ENCODE measurements at regions not wholly inside any gene's neighbourhood (a gene's known extent, or its start where the extent isn't known, plus 50 kb on each side); places are given as distances from the start of the nearest gene placed in this dataset.

DNA sequence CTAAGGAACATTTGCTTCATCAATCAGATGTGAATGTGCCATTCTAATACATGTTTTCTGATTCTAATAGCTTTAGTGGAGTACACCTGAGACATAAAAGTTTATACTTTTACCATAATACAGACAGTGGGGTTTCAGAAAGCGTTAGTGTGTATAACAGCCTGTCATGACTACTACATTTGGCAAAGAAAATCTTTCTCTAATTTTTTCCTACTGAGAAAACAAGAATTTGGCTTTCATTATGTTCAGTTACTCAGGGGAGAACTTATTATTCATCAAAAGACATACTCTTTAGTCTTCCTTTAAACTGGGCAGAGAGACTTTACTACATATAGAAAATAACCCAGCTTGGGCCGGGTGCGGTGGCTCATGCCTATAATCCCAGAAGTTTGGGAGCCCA is 104.9 kb downstream of the PCDH18 start:
- no peak overlapping the region for H3K27ac ChIP-seq (ENCODE audit: low read depth, low read length, poor library complexity, severe bottlenecking)
- no peaks in the 10 kb centered on the region for H3K36me3 ChIP-seq (ENCODE audit: insufficient read depth, low read length, poor library complexity, severe bottlenecking)
- no peaks in the 10 kb centered on the region for H3K27me3 ChIP-seq (replicated peaks; ENCODE audit: insufficient read depth, low read depth, low read length, poor library complexity)
- ChIA-PET POLR2A (ENCODE audit: low non-redundant PET) (no interaction called here), CTCF (no interaction called here)
- BruUV-seq (replicated peaks): no TSS peak
- TF ChIP-seq EZH2 (IDR thresholded peaks at IDR 0.05; ENCODE audit: borderline replicate concordance, low read depth, low read length, poor library complexity, severe bottlenecking): no peak
- TF ChIP-seq, protein P1, sequence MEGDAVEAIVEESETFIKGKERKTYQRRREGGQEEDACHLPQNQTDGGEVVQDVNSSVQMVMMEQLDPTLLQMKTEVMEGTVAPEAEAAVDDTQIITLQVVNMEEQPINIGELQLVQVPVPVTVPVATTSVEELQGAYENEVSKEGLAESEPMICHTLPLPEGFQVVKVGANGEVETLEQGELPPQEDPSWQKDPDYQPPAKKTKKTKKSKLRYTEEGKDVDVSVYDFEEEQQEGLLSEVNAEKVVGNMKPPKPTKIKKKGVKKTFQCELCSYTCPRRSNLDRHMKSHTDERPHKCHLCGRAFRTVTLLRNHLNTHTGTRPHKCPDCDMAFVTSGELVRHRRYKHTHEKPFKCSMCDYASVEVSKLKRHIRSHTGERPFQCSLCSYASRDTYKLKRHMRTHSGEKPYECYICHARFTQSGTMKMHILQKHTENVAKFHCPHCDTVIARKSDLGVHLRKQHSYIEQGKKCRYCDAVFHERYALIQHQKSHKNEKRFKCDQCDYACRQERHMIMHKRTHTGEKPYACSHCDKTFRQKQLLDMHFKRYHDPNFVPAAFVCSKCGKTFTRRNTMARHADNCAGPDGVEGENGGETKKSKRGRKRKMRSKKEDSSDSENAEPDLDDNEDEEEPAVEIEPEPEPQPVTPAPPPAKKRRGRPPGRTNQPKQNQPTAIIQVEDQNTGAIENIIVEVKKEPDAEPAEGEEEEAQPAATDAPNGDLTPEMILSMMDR (conservative IDR thresholded peaks at IDR 0.05; ENCODE audit: low read depth, low read length): no peak
- no peaks in the 10 kb centered on the region for H3K9me3 ChIP-seq (ENCODE audit: low read depth, low read length, poor library complexity, severe bottlenecking)
- DNase-seq (ENCODE audit: low spot score): no peak
- no peak overlapping the region for H3K4me3 ChIP-seq (ENCODE audit: low read depth, low read length, poor library complexity, severe bottlenecking)
- intact Hi-C loops (cut with micrococcal nuclease; ENCODE audit: unreplicated experiment): no loop called here
- H3K4me1 ChIP-seq (ENCODE audit: insufficient read depth, low read length, poor library complexity, severe bottlenecking): no peaks in the 10 kb centered on the region

- TF ChIP-seq, protein P1 (conservative IDR thresholded peaks at IDR 0.05; ENCODE audit: low read depth, low read length): no peak
- TF ChIP-seq EZH2 (IDR thresholded peaks at IDR 0.05; ENCODE audit: borderline replicate concordance, low read depth, low read length, poor library complexity, severe bottlenecking): no peak
- Histone ChIP-seq H3K36me3 (ENCODE audit: insufficient read depth, low read length, poor library complexity, severe bottlenecking) (no peaks in the 10 kb centered on the region), H3K4me1 (ENCODE audit: insufficient read depth, low read length, poor library complexity, severe bottlenecking) (no peaks in the 10 kb centered on the region), H3K9me3 (ENCODE audit: low read depth, low read length, poor library complexity, severe bottlenecking) (no peaks in the 10 kb centered on the region), H3K27me3 (replicated peaks; ENCODE audit: insufficient read depth, low read depth, low read length, poor library complexity) (no peaks in the 10 kb centered on the region), H3K27ac (ENCODE audit: low read depth, low read length, poor library complexity, severe bottlenecking) (no peak overlapping the region), H3K4me3 (ENCODE audit: low read depth, low read length, poor library complexity, severe bottlenecking) (no peak overlapping the region)
- POLR2A ChIA-PET (ENCODE audit: low non-redundant PET): no interaction called here
- no TSS peak for BruUV-seq (replicated peaks)
- no peak for DNase-seq (ENCODE audit: low spot score)
- CTCF ChIA-PET: no interaction called here
- intact Hi-C loops (cut with micrococcal nuclease; ENCODE audit: unreplicated experiment): no loop called here
Measured at GRCh38 chr4:137425281-137425680, 107.0 kb downstream of the PCDH18 start.

- H3K4me1 ChIP-seq (ENCODE audit: insufficient read depth, low read length, poor library complexity, severe bottlenecking): no peaks in the 10 kb centered on the region
- TF ChIP-seq EZH2 (IDR thresholded peaks at IDR 0.05; ENCODE audit: borderline replicate concordance, low read depth, low read length, poor library complexity, severe bottlenecking): no peak
- TF ChIP-seq, protein P1 (conservative IDR thresholded peaks at IDR 0.05; ENCODE audit: low read depth, low read length): no peak
- no TSS peak for BruUV-seq (replicated peaks)
- H3K27ac ChIP-seq (ENCODE audit: low read depth, low read length, poor library complexity, severe bottlenecking): no peak overlapping the region
- no peak for DNase-seq (ENCODE audit: low spot score)
- ChIA-PET CTCF (no interaction called here), POLR2A (ENCODE audit: low non-redundant PET) (no interaction called here)
- no peak overlapping the region for H3K4me3 ChIP-seq (ENCODE audit: low read depth, low read length, poor library complexity, severe bottlenecking)
- intact Hi-C loops (cut with micrococcal nuclease; ENCODE audit: unreplicated experiment): no loop called here
- H3K9me3 ChIP-seq (ENCODE audit: low read depth, low read length, poor library complexity, severe bottlenecking): no peaks in the 10 kb centered on the region
- no peaks in the 10 kb centered on the region for H3K36me3 ChIP-seq (ENCODE audit: insufficient read depth, low read length, poor library complexity, severe bottlenecking)
- H3K27me3 ChIP-seq (replicated peaks; ENCODE audit: insufficient read depth, low read depth, low read length, poor library complexity): no peaks in the 10 kb centered on the region
Measured at GRCh38 chr4:137422666-137423065, 109.6 kb downstream of the PCDH18 start.

All from A673 (cell line).